Right atrium auricular region (tissue), 2 donors: ENCODE measurements at regions not wholly inside any gene's neighbourhood (a gene's known extent, or its start where the extent isn't known, plus 50 kb on each side); places are given as distances from the start of the nearest gene placed in this dataset.

Experiments
- DNase-seq: peaks from one replicate; pipeline ENCODE4 v3.0.0-alpha.2; 2019; ENCODE audit warnings: low spot score
- H3K27ac ChIP-seq, 2 donors: fragments of 200-600 bp; sonication (generic); 1 replicate in 1 of 2; 2 replicates in 1 of 2; pipeline ENCODE4 v1.5.1; 2016 to 2019
- H3K27me3 ChIP-seq, 2 donors: fragments of 200-600 bp; sonication (generic); one replicate each; pipeline versions ENCODE4 v1.5.1 to v1.6.0; 2017 to 2019
- H3K36me3 ChIP-seq: fragments of 200-600 bp; sonication (generic); one replicate; pipeline ENCODE4 v1.5.1; 2016
- H3K4me1 ChIP-seq, 2 donors: fragments of 200-600 bp; sonication (generic); one replicate each; pipeline versions ENCODE4 v1.5.1 to v1.6.0; 2017 to 2019
- H3K4me3 ChIP-seq, 2 donors: fragments of 200-600 bp; sonication (generic); 1 replicate in 1 of 2; 2 replicates in 1 of 2; pipeline ENCODE4 v1.5.1; 2017 to 2019; ENCODE audit warnings: mild to moderate bottlenecking in 1 of 2, moderate library complexity in 1 of 2
- H3K9me3 ChIP-seq, 2 donors: fragments of 200-600 bp; sonication (generic); one replicate each; pipeline ENCODE4 v1.5.1; 2019
- TF ChIP-seq, protein P1 (sequence below), 2 donors: fragments of 200-600 bp; sonication (generic); IDR thresholded peaks; one replicate each; pipeline ENCODE4 v1.5.1; 2019; ENCODE audit warnings: antibody characterized with exemption in 2 of 2

DNA sequence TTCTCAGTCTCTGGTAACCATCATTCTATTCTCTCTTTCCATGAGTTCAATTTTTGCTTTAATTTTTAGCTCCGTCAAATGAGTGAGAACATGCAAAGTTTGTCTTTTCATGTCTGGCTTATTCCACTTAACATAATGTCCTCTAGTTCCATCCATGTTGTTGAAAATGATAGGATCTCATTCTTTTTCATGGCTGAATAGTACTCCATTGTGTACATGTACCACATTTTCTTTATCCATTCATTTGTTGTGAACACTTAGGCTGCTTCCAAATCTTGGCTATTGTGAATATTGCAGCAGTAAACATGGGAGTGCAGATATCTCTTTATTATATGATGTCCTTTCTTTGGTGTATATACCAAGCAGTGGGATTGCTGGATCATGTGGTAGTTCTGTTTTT is 145.4 kb upstream of the E2F7 start:
- Histone ChIP-seq H3K4me3 (no peak overlapping the region), H3K9me3 (peaks cover 8 to 14% of the 10 kb centered on the region in 2 donors), H3K27me3 (no peaks in the 10 kb centered on the region), H3K36me3 (no peaks in the 10 kb centered on the region), H3K4me1 (no peaks in the 10 kb centered on the region), H3K27ac (no peak overlapping the region)
- no peak for DNase-seq
- TF ChIP-seq, protein P1, sequence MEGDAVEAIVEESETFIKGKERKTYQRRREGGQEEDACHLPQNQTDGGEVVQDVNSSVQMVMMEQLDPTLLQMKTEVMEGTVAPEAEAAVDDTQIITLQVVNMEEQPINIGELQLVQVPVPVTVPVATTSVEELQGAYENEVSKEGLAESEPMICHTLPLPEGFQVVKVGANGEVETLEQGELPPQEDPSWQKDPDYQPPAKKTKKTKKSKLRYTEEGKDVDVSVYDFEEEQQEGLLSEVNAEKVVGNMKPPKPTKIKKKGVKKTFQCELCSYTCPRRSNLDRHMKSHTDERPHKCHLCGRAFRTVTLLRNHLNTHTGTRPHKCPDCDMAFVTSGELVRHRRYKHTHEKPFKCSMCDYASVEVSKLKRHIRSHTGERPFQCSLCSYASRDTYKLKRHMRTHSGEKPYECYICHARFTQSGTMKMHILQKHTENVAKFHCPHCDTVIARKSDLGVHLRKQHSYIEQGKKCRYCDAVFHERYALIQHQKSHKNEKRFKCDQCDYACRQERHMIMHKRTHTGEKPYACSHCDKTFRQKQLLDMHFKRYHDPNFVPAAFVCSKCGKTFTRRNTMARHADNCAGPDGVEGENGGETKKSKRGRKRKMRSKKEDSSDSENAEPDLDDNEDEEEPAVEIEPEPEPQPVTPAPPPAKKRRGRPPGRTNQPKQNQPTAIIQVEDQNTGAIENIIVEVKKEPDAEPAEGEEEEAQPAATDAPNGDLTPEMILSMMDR (IDR thresholded peaks at IDR 0.05): no peak

DNA sequence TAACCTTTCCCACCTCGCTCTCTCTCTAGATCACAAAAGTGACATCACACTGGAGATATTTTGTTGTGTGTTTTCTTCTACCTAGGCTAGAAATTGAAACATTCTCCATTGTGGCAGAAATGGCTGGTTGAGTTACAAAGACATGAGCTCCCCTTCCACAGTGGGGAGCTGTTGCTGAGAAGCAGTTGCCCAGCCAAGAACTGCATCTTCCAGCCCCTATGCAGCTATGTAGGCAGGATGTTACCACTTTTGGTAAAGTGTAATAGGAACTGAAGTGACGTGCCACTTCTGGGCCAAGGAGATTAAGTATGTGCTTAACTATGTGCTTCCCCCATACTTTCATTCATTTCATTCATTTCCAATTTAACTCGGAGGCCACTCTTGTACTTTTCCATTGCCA is 138.7 kb upstream of the E2F7 start:
- no peak for DNase-seq
- H3K27ac ChIP-seq: no peak overlapping the region
- no peaks in the 10 kb centered on the region for H3K36me3 ChIP-seq
- H3K4me3 ChIP-seq: no peak overlapping the region
- H3K9me3 ChIP-seq: peaks cover 0 to 4% of the 10 kb centered on the region in 2 donors
- TF ChIP-seq, protein P1 (IDR thresholded peaks at IDR 0.05): no peak
- no peaks in the 10 kb centered on the region for H3K4me1 ChIP-seq
- H3K27me3 ChIP-seq: no peaks in the 10 kb centered on the region

DNA sequence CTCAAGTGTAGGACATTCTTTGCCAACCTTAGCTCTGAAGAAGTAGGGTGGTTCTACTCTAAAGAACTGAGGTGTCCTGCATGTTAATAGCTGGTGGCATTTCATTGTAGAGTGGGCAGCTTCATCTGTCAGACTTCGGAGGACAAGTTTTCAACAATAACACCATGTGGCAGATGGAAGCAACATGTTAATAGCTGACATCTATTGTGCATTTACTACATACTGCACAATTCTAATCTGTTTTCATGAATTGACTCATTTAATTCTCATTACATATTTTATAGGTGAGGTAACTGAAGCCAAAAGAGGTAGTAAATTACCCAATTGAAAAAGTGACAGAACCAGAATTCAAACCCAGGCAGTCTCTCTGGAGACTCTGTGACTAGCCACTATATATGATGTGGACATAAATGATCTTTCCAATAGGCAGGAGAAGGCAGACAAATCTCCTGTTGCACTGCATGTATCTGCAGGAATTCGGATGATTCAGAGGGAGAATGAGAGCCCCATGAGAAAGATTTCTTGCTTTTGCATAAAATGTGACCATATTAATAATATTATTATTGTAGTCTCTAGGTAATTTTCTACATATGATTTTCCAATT is 137.2 kb upstream of the E2F7 start:
- H3K4me1 ChIP-seq: no peaks in the 10 kb centered on the region
- TF ChIP-seq, protein P1 (IDR thresholded peaks at IDR 0.05): no peak
- DNase-seq: no peak
- no peaks in the 10 kb centered on the region for H3K27me3 ChIP-seq
- H3K9me3 ChIP-seq: peaks cover 0 to 4% of the 10 kb centered on the region in 2 donors
- H3K36me3 ChIP-seq: no peaks in the 10 kb centered on the region
- H3K4me3 ChIP-seq: no peak overlapping the region
- H3K27ac ChIP-seq: no peak overlapping the region

DNA sequence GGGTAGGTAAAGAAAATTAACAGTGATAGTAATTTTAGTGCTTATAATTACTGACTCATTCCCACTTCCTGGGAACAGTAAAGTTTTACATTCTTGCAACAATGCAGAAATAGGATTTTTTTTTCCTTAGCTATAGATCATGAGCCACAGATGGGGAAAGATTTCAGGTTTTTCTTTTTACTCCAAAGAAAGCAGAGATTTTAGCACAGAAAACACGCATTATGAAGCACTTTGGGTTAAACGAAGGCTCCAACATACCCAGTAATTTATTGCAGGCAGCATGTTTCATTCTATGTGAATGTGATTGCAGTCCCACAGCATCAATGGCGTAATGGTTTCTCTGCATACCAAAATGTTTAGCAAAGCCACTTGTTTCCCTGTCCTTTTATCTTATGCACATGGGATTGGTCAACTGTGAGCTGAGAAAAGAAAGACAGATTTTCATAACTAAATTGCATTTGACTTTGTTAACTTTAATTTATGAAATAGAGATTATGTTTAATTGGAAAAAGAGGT is 124.6 kb upstream of the E2F7 start:
- TF ChIP-seq, protein P1 (IDR thresholded peaks at IDR 0.05): no peak
- Histone ChIP-seq H3K27me3 (no peaks in the 10 kb centered on the region), H3K4me3 (no peak overlapping the region), H3K27ac (no peak overlapping the region), H3K9me3 (no peaks in the 10 kb centered on the region), H3K36me3 (no peaks in the 10 kb centered on the region), H3K4me1 (no peaks in the 10 kb centered on the region)
- no peak for DNase-seq

DNA sequence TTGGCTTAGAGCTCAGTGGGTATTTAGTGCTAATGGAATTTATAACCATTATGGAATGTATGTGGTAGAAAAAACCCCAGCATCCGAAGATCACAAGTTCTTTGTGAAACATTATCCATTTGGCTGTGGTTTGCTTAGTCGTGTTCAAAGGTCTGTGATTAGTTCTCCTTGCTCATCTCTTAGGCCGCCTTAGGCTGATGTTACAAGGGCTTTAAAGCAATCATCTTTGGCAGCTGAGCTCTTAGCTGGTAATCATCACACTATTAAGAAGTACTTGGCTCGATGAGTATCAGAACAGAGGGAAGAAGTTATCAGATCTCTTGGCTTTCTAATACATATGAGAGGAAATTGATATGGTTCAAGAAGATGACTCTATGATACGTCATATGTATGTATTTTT is 124.1 kb upstream of the E2F7 start:
- no peak for DNase-seq
- Histone ChIP-seq H3K9me3 (no peaks in the 10 kb centered on the region), H3K36me3 (no peaks in the 10 kb centered on the region), H3K4me1 (no peaks in the 10 kb centered on the region), H3K4me3 (no peak overlapping the region), H3K27me3 (no peaks in the 10 kb centered on the region), H3K27ac (no peak overlapping the region)
- TF ChIP-seq, protein P1 (IDR thresholded peaks at IDR 0.05): no peak

DNA sequence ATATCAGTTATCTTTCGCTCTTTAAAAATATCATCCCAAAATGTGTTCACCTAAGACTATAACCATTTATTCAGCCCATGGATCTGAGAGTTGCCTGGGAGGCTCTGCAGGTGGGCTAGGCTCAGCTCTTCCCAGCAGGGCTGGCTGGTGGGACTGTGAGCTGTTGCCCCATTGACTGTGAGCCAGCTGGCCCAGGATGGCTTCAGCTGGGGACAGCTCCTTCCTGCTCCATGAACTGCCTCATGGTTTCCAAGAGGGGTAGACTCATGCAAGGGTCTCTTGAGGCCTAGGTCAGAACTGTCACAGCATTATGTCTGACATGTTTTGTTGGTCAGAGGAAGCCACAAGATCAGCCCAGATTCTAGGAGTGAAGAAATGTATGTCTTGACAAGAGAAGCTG is 114.1 kb upstream of the E2F7 start:
- TF ChIP-seq, protein P1 (IDR thresholded peaks at IDR 0.05): no peak
- Histone ChIP-seq H3K9me3 (no peaks in the 10 kb centered on the region), H3K4me1 (no peaks in the 10 kb centered on the region), H3K4me3 (no peak overlapping the region), H3K27ac (no peak overlapping the region), H3K27me3 (no peaks in the 10 kb centered on the region), H3K36me3 (no peaks in the 10 kb centered on the region)
- no peak for DNase-seq
